ENCODE measurements at regions not wholly inside any gene's neighbourhood (a gene's known extent, or its start where the extent isn't known, plus 50 kb on each side); places are given as distances from the start of the nearest gene placed in this dataset.

DNA sequence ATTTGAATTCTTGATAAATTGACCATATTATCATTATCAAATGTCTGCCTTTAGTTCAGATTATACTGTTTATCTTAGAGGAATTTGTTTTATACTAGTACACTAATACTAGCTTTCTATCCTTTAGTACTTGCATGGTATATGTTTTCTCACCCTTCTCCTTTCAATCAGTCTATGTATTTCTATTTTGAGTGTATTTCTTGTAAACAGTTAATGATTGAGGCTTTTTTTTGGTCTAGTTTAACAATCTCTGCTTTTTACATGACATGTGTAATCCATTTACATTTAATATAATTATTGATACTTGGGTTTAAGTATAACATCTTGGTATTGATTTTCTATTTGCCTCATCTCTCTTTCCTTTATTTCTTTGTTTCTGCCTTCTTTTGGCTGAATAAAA, 224.9 kb downstream of the CENPF start:
- POLR2A ChIA-PET = no interaction called here
- CTCF ChIA-PET = no interaction called here
- intact Hi-C loops (cut with micrococcal nuclease) = no loop called here

DNA sequence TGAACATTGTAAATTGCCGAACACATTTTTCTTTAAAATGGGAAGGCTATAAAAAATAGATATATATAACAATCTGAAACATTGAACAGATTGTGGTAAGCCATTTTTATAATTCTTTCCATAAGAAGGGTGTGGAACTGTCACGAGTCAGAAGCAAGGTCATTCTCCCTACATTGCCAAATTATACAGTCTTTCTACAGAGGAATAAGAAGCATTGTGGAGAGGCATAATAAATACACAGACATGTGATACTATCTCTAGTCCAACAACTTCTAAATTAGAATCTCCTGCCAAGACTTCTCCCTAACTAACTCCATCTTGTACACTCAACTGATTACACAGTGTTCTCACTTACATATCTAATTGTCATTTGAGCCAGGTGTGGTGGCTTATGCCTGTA, 227.9 kb downstream of the CENPF start:
- H3K4me1 ChIP-seq (ENCODE audit: control insufficient read depth in 2 of 2, insufficient read depth in 2 of 2, low read length in 2 of 2) = no peaks in the 10 kb centered on the region
- H3K9me3 Mint-ChIP-seq (ENCODE audit: insufficient read depth) = peaks cover 2% of the 10 kb centered on the region
- no peak overlapping the region for H3K4me3 Mint-ChIP-seq
- no peak overlapping the region for H3K27ac ChIP-seq (ENCODE audit: low read length in 2 of 2)
- POLR2A ChIA-PET = no interaction called here
- ATAC-seq (ENCODE audit: low read depth) (no peak), DNase-seq (no peak)
- intact Hi-C loops (cut with micrococcal nuclease) = no loop called here
- no peak overlapping the region for H3K4me3 ChIP-seq (ENCODE audit: control extremely low read depth in 1 of 5, extremely low read depth in 1 of 5, insufficient read depth in 1 of 5, low read depth in 2 of 5, low read length in 4 of 5)
- TF ChIP-seq, protein P1, sequence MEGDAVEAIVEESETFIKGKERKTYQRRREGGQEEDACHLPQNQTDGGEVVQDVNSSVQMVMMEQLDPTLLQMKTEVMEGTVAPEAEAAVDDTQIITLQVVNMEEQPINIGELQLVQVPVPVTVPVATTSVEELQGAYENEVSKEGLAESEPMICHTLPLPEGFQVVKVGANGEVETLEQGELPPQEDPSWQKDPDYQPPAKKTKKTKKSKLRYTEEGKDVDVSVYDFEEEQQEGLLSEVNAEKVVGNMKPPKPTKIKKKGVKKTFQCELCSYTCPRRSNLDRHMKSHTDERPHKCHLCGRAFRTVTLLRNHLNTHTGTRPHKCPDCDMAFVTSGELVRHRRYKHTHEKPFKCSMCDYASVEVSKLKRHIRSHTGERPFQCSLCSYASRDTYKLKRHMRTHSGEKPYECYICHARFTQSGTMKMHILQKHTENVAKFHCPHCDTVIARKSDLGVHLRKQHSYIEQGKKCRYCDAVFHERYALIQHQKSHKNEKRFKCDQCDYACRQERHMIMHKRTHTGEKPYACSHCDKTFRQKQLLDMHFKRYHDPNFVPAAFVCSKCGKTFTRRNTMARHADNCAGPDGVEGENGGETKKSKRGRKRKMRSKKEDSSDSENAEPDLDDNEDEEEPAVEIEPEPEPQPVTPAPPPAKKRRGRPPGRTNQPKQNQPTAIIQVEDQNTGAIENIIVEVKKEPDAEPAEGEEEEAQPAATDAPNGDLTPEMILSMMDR (IDR thresholded peaks at IDR 0.05) = no peak
- TF ChIP-seq EZH2 (IDR thresholded peaks at IDR 0.05; ENCODE audit: borderline replicate concordance, insufficient read depth, low read depth, low read length, poor library complexity, severe bottlenecking) = no peak
- H3K27ac Mint-ChIP-seq = no peak overlapping the region
- H2AFZ ChIP-seq (ENCODE audit: insufficient read depth, low read depth, low read length, poor library complexity, severe bottlenecking) = no peak overlapping the region
- H3K9ac ChIP-seq (ENCODE audit: low read length) = no peak overlapping the region
- H3K79me2 ChIP-seq (ENCODE audit: control insufficient read depth, insufficient read depth, low read length) = no peaks in the 10 kb centered on the region
- H3K36me3 ChIP-seq (replicated peaks in 1 of 2; ENCODE audit: control extremely low read depth in 1 of 2, control insufficient read depth in 1 of 2, extremely low read depth in 1 of 2, insufficient read depth in 2 of 2, low read length in 1 of 2) = no peaks in the 10 kb centered on the region
- H3K4me2 ChIP-seq (replicated peaks; ENCODE audit: low read depth, low read length, poor library complexity, severe bottlenecking) = no peak overlapping the region
- no peaks in the 10 kb centered on the region for H4K20me1 ChIP-seq (ENCODE audit: control insufficient read depth, insufficient read depth, low read length, poor library complexity, severe bottlenecking)
- no CpG with 5 or more reads among the region's 2 CpGs for WGBS (ENCODE audit: insufficient coverage)
- CTCF ChIA-PET = no interaction called here
- no peaks in the 10 kb centered on the region for H3K9me3 ChIP-seq (ENCODE audit: control extremely low read depth in 1 of 3, control insufficient read depth in 2 of 3, insufficient read depth in 1 of 3, low read length in 2 of 3)
- no peaks in the 10 kb centered on the region for H3K4me1 Mint-ChIP-seq
- no peaks in the 10 kb centered on the region for H3K27me3 Mint-ChIP-seq
- no peaks in the 10 kb centered on the region for H3K27me3 ChIP-seq (replicated peaks in 1 of 4; ENCODE audit: control extremely low read depth in 1 of 4, control insufficient read depth in 3 of 4, insufficient read depth in 4 of 4, low read length in 3 of 4)

More for the DNA sequence above, 224.9 kb downstream of the CENPF start:
- no peak overlapping the region for H3K27ac ChIP-seq (ENCODE audit: low read length in 2 of 2)
- H3K36me3 ChIP-seq (replicated peaks in 1 of 2; ENCODE audit: control extremely low read depth in 1 of 2, control insufficient read depth in 1 of 2, extremely low read depth in 1 of 2, insufficient read depth in 2 of 2, low read length in 1 of 2) = no peaks in the 10 kb centered on the region
- Mint-ChIP-seq H3K27ac (no peak overlapping the region), H3K4me1 (no peaks in the 10 kb centered on the region), H3K9me3 (ENCODE audit: insufficient read depth) (peaks cover 2% of the 10 kb centered on the region), H3K4me3 (no peak overlapping the region), H3K27me3 (no peaks in the 10 kb centered on the region)
- H3K4me2 ChIP-seq (replicated peaks; ENCODE audit: low read depth, low read length, poor library complexity, severe bottlenecking) = no peak overlapping the region
- H3K4me1 ChIP-seq (ENCODE audit: control insufficient read depth in 2 of 2, insufficient read depth in 2 of 2, low read length in 2 of 2) = no peaks in the 10 kb centered on the region
- no peak overlapping the region for H3K9ac ChIP-seq (ENCODE audit: low read length)
- no peak overlapping the region for H3K4me3 ChIP-seq (ENCODE audit: control extremely low read depth in 1 of 5, extremely low read depth in 1 of 5, insufficient read depth in 1 of 5, low read depth in 2 of 5, low read length in 4 of 5)
- no peak overlapping the region for H2AFZ ChIP-seq (ENCODE audit: insufficient read depth, low read depth, low read length, poor library complexity, severe bottlenecking)
- TF ChIP-seq, protein P1 (IDR thresholded peaks at IDR 0.05) = no peak
- no peak for TF ChIP-seq EZH2 (IDR thresholded peaks at IDR 0.05; ENCODE audit: borderline replicate concordance, insufficient read depth, low read depth, low read length, poor library complexity, severe bottlenecking)
- H3K27me3 ChIP-seq (replicated peaks in 1 of 4; ENCODE audit: control extremely low read depth in 1 of 4, control insufficient read depth in 3 of 4, insufficient read depth in 4 of 4, low read length in 3 of 4) = no peaks in the 10 kb centered on the region
- ATAC-seq (ENCODE audit: low read depth) (no peak), DNase-seq (no peak)
- no peaks in the 10 kb centered on the region for H4K20me1 ChIP-seq (ENCODE audit: control insufficient read depth, insufficient read depth, low read length, poor library complexity, severe bottlenecking)
- peaks cover 0 to 4% (median 0%) of the 10 kb centered on the region in 3 donors for H3K9me3 ChIP-seq (ENCODE audit: control extremely low read depth in 1 of 3, control insufficient read depth in 2 of 3, insufficient read depth in 1 of 3, low read length in 2 of 3)
- H3K79me2 ChIP-seq (ENCODE audit: control insufficient read depth, insufficient read depth, low read length) = no peaks in the 10 kb centered on the region
